Stimulated activated CD8-positive, alpha-beta memory T cell treated with anti-CD3 and anti-CD28 coated beads, Interleukin-7, amount 100 ng/mL, for 48 hours (primary cell): ENCODE measurements at regions not wholly inside any gene's neighbourhood (a gene's known extent, or its start where the extent isn't known, plus 50 kb on each side); places are given as distances from the start of the nearest gene placed in this dataset.
"Not testable (repeated sequence)": the region's sequence is repeated elsewhere in the genome, so short reads cannot be mapped to it uniquely, and the experiment has no call there.

Experiments used
- DNase-seq, 2 donors: peaks; one replicate each; pipeline ENCODE4 v3.0.0-alpha.2; 2020; ENCODE audit warnings: low read depth in 1 of 2; ENCODE audit errors: extremely low read depth in 1 of 2

DNA sequence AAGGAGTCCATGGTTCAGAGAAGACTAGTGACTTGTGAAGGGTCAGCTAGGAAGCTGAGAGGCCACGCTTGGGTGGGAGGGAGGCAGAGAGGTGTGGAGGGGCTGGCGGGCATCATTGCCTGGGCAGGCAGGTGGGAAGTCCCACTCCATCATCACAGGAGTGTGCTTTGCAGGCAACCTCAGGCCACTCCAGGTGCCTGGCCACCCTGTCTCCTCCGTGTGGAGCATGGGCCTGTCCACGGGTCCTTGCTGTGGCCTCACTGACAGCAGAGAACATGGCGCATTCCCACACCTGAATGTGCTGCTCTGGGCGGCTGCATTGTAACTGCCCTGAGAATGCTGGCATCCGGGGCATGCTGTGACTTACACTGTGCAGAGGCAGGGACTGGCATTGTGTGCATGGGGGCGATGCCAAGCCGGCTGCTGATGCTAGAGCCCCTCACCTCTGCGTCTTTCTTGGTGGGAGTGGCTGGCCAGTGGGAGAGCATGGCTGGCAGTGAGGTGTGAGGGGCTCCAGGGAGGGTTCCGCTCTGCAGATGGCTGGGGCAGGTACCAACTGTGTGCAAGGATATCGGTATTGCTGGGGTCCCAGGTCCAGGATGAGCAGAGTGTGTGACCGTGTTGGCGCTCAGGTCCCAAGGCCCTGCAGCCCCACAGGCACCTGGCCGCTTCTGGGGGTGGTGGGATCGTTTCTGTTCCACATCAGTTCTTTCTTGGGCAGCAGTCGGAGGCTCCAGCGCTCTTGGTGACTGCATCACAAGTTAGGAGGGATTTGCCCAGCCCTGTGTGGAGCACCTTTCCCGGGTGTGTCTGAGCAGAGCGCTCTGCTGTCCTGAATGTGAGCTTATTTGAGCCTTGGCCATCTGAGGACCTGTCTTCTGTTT lies 94.8 kb downstream of the NPIPB11 start:
- no peak for DNase-seq

DNA sequence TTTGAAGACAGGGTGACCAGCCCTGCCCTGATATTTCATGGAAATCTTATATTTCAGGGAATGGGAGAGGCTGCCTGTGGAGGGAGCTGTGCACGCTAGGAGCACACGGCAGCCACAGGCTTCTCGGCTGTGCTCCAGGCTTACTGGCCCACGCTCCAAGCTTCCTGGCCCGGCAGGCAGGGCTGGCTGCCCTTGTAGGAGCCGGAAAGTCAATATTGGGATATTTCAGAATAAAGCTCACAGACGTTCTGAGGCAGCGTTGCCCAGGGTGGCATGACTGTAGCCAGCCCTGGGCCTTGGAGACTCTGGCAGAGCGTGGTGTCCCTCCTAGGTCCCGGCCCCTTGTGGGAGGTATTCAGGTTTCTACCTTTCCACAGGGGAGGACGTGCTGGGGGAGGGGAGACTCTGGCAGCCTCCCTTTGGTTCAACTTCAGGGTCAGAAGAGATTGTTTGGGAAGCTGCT lies 95.6 kb downstream of the NPIPB11 start:
- no peak for DNase-seq

DNA sequence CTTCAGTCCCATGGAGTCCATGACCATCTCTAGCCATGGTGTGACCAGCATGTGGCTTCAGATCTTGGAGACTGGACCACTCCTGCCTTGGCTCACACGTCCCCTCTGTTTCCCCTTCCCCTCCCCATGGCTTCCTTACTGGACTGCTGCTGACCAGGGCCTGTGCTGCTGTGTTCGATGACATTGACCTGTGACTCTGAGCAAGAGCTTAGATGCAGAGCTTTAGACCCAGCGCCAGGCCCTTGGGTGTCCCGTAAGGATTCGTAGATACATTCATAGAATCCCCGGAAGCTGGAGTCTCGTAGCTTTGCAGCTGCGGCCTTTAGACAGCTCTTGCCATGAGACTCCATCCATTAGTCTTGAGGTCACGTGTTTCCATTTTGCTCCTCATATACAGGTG lies 96.3 kb downstream of the NPIPB11 start:
- DNase-seq, result not testable (repeated sequence)

DNA sequence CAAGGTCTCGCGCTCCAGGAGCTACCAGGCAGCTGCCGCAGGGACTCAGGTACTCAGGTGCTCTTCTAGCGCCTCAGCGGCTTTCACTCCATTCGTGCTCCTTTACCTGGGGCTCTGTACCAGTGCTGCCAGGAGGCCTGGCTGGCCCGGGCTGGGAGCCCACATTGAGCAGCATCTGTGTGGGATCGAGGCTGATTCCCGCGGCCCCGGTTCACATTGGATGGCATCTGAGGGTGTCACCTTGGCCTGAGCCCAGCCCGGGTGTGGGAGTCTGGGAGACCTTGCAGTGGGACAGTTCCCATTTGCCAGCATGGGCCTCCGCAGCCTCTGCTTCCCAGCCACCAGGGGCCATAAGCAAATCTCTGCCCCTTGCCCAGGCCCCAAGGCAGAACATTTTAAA lies 96.9 kb downstream of the NPIPB11 start:
- DNase-seq, result not testable (repeated sequence)

DNA sequence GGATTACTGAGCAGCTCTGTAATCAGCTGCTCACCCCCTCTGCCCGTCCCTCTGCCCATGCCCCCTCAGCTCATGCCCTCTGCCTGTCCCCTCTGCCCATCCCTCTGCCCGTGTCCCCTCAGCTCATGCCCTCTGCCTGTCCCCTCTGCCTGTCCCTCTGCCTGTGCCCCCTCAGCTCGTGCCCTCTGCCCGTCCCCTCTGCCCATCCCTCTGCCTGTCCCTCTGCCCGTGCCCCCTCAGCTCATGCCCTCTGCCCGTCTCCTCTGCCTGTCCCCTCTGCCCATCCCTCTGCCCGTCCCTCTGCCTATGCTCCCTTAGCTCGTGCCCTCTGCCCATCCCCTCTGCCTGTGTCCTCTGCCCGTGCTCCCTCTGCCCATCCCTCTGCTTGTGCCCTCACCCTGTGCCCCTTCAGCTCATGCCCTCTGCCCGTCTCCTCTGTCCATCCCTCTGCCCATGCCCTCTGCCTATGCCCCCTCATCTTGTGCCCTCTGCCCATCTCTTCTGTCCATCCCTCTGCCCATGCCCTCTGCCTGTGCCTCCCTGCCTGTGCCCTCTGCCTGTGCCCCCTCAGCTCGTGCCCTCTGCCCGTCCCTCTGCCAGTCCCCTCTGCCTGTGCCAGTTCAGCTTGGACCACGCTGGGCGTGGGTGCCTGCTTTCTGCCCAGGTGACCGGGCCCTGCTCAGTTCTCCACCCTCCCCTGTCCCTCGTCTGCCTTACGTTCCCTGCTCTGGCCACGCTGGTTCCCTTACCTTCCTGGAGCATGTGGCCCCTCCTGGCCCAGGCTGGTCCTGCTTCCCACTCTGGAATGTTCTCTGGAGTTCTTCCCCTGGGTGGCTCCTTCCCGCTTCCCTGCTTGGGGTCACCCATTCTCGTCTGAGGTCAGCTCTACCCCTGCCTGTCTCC lies 97.6 kb downstream of the NPIPB11 start:
- DNase-seq, result no peak

DNA sequence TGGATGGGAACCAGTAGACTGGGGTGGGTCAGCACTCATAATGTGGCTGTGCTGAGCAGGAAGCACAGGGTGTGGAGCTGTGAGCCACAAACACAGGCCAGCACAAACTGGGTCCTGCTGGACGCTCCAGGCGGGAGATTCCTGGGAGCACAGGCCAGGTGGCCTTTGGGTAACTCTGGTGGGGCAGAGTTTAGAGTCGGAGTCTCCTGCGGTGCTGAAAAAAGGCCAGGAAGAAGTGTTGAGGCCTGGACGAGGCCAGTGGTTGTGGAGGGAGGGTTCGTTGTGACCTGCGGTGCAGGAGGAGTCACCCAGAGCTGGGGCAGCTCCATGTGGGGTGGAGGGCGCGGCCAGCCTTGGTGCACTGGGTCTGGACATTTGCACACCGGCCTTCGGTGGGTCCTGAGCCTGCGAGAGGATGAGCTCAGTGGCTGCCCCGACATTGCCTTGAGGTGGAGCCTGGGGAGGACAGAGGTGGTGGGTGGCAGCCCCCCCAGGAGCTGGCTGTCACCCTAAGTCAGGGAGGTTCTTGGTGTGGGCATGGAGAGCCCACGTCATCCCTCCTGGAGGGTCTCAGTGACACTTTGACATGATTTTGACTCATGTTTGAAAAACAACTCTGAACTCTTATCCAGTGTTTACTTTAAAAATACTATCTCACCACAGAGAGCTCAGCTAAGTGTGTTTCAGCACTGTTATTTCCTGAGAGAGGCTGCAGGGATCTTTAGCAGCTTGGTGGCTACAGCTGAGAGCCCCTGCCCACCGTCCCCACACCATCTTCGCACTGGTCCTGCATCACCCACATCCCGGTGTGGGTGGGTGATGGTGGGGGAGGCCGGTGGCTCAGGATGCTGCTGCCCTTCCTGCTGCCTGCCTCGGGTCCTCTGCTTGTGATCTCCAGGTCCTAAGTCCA lies 98.7 kb downstream of the NPIPB11 start:
- DNase-seq, result no peak

DNA sequence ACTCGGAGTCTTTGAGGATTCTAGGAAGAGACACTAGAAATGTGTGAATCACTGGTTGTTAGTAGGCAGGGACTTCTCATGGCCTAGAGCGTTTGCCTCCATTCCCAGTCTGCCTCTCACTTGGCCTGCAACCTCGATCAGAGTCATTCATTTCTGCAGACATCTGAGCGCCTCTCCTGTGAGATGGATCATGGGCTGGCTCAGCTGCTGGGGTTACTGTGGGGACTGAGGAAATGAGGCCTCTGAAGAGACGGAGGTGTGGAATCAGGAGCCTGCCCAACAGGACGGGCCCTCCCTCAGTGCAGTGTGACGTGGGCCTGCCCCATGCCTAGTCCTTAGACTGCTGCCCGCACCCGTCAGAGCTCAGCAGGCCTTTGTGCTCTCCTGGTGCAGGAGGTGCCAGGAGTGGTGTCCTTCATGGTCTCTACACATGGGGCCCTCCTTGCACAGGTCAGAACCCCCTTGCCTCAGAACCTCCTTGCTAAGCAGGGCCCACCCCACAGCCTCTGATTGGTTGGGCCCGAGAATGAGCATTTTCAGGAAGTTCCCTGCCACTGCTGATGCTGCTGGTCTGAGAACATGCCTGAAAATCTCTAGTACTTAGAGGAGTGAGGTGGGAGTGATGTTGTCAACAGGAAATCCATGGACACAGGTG lies 99.4 kb downstream of the NPIPB11 start:
- no peak for DNase-seq

DNA sequence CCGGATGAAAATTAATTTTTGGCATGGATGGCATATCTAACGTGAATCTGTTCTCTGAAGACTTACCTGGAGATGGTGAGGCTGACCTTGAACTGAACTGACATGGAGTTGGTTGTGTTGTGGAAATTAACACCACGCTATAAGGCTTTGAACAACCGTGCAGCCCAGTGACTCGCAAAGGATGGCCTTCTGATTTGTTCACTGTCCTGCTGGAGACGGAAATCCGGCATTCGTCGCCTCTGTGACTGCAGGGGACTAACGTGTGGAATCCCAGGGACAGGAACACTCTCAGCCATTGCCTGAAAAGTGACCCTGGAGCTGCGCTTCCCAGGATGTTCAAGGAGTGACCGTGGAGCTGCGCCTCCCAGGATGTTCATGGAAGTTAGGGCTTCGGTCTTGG lies 100.3 kb downstream of the NPIPB11 start:
- DNase-seq, result no peak

DNA sequence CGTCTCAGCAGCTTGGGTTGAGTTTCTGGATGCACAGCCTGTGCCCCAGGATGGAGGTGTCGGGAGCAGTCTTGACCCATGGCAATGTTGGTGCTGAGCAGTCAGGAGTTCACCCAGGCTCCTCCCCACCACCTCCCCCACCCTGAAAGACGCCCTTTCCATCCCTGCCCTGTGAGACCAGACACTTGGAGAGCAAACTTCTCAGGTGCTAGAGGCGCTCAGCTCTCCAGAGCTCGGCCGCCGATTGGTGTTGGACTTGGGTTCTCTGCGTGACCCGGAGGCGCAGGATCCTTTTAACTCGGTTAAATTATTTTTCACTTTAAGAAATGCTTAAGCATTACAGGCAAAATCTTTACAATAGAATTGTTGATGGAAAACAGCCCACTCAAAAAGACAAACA lies 101.5 kb downstream of the NPIPB11 start:
- DNase-seq, result not testable (repeated sequence)

DNA sequence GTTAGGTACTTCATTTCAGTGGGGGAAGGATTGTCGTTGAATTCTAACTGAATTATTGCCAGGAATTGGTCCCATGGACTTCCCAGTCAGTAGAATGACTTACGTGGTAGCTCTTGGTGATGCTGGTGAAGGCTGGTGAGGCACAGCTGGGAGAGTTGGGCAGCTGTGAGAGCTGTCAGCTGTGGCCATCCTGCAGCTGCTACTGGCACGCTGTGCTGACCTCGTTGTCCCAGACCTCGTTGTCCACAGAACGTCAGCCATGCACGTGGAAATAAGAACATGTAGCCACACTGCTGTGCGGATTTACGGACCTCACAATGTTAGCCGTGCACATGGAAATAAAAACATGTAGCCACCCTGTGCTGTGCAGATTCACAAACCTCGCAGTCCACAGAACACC lies 102.3 kb downstream of the NPIPB11 start:
- DNase-seq, result no peak

DNA sequence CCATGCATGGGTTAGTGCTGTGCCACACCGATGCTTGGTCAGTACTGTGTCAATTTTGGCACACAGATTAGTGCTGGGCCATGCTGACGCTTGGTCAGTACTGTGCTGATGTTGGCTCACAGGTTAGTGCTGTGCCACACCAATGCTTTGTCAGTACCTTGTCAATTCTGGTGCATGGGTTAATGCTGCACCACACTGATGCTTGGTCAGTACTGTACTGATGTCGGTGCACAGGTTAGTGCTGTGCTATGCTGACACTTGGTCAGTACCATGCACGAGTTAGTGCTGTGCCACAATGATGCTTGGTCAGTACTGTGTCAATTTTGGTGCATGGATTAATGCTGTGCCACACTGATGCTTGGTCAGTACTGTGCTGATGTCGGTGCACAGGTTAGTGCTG lies 103.0 kb downstream of the NPIPB11 start:
- DNase-seq, result no peak

DNA sequence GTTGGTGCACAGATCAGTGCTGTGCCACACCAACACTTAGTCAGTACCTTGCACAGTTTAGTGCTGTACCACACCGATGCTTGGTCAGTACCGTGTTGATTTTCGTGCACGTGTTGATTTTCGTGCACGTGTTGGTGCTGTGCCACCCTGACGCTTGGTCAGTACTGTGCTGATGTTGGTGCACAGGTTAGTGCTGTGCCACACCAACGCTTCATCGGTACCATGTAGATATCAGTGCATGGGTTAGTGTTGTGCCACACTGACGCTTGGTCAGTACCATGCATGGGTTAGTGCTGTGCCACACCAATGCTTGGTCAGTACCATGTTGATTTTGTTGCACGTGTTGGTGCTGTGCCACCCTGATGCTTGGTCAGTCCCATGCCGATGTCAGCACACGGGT lies 103.5 kb downstream of the NPIPB11 start:
- DNase-seq, result no peak

DNA sequence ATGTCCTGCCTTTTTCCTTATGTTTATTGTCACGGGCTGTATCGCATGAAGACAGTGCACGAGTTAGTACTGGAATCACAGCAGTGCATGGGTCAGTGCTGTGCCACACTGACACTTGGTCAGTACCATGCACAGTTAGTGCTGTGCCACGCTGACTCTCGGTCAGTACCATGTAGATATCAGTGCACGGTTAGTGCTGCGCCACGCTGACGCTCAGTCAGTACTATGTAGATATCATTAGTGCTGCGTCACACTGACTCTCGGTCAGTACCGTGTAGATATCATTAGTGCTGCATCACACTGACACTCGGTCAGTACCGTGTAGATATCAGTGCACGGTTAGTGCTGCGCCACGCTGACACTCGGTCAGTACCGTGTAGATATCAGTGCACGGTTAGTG lies 104.1 kb downstream of the NPIPB11 start:
- not testable (repeated sequence) for DNase-seq

DNA sequence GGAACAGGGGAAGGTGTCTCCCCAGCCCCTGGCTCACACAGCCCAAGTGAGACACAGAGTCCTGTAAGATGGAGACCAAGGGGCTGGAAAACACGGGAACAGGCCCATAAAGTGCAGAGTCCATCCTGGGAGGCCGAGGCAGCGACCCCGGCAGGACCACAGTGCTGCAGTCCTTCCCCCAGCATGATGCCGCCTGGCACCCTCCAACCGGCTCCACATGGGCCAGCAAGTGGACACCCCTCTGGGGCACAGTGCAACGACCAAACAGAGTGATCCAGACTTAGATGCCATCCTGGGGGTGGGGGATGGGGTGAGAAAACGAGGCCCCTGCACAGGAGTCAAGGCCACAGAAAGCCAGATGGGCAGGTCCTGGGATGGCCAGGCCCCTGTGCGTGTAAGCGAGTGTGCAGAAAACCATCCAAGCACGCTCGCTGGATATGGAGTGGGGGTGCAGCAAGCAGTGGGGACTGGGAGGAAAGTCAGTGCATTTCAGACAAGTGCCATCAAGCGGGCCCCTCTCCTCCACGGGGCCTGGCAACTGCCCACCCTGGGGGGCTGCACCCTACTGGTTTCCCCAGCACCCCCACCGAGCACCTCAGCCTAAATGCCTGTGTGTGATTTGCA lies 104.7 kb downstream of the NPIPB11 start:
- DNase-seq, result not testable (repeated sequence)

DNA sequence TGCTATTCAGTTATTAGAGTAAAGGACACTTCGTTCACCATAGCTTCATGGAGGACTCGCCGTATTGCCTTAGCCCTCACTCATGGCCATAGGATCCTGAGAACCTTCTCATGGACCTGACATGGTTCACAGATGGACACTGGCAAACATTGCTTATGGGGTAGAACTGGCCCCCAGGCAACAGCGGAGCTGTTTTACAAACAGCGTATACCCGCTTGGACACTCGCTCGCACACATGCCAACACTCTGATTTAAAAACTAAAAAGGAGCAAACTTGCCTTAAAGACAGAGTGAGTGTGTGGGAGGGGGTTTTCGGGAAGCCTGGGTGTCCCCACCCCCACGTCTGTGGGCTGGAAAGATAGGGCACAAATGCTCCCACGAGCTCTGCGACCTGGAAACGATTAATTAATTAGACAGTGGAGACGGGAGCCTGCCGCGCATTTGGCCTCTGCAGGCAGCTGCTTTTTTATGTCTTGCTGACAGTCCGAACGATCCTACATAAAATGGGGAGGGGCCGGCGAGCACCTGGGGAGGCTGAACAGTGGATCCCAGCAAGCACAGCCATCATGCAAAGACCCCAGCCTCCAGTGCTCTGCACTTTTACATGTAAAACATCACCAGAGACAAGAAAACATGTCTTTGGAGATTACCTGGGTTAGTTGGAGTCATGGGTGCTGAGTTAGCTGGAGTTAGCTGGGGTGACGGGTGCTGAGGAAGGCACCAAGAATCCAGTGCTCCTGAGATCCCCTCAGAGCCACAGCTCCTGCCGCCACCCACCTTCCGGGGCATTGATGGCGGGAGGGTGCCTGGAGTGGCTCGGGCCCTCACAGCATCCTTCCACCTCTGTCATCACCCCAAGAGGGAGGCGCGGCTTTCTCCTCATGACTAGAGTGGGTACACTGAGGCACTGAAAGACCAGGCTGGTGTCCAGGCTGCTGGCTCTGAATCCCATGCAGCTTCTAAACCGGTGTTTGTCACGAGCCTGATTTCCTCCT lies 105.7 kb downstream of the NPIPB11 start:
- DNase-seq, result not testable (repeated sequence)

DNA sequence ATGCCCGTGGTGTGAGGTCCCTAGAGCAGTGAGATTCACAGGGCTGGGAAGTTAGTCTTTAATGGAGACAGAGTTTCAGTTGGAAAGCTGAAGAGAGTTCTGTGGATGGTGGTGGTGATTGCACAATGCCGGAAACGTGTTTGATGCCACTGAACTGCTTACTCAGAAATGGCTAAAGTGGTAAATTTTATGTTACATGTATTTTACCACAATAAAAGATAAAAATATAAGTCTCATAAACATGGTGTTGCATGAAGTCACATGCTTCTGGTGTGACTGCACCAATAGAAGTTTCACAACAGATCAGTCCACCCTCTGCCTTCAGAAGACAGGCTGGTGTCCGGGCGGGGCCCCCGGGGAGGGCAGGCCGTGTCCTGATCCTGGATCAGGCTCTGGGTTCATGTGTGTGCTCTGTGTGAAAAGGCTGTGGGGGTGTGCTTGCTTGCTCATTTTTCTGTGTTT lies 106.5 kb downstream of the NPIPB11 start:
- not testable (repeated sequence) for DNase-seq

DNA sequence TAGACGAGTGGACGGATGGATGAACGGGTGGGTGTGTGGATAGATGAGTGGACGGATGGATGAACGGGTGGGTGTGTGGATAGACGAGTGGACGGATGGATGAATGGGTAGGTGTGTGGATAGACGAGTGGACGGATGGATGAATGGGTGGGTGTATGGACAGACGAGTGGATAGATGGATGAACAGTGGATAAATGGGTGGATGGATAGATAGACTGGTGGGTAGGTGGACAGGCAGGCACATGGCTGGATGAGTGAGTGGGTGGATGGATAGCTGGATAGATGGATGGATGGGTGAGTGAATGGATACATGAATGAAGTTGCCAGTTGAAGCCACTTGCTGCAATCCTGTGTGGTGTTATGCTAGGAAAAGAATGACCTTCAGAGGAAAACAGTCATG lies 107.5 kb downstream of the NPIPB11 start:
- DNase-seq, result not testable (repeated sequence)

DNA sequence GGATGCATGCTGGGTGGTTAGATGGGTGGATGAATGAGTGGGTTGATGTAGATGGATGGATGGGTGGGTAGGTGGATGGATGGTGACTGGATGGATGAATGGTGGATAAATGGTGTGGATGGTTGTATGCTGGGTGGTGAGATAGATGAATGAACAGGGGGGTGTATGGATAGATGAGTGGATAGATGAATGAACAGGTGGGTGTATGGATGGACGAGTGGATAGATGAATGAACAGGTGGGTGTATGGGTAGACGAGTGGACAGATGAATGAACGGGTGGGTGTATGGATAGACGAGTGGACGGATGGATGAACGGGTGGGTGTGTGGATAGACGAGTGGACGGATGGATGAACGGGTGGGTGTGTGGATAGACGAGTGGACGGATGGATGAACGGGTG lies 108.2 kb downstream of the NPIPB11 start:
- DNase-seq, result not testable (repeated sequence)
